Muscle layer of colon (tissue), 2 donors: ENCODE measurements at regions not wholly inside any gene's neighbourhood (a gene's known extent, or its start where the extent isn't known, plus 50 kb on each side); places are given as distances from the start of the nearest gene placed in this dataset.
"Not testable (repeated sequence)": the region's sequence is repeated elsewhere in the genome, so short reads cannot be mapped to it uniquely, and the experiment has no call there.

Source experiments
- H3K27ac ChIP-seq: one replicate; pipeline ENCODE4 v1.7.0; 2013; ENCODE audit warnings: low read depth, mild to moderate bottlenecking, low read length, moderate library complexity
- H3K27me3 ChIP-seq, 2 donors: one replicate each; pipeline ENCODE4 v1.7.0; 2013; ENCODE audit warnings: low read length in 2 of 2, mild to moderate bottlenecking in 2 of 2; ENCODE audit not compliant: insufficient read depth in 2 of 2, control insufficient read depth in 1 of 2
- H3K36me3 ChIP-seq: one replicate; pipeline ENCODE4 v1.7.0; 2013; ENCODE audit warnings: mild to moderate bottlenecking, low read length; ENCODE audit not compliant: insufficient read depth
- H3K4me1 ChIP-seq: one replicate; pipeline ENCODE4 v1.7.0; 2013; ENCODE audit warnings: mild to moderate bottlenecking, low read length; ENCODE audit not compliant: insufficient read depth
- H3K4me3 ChIP-seq, 2 donors: one replicate each; pipeline ENCODE4 v1.7.0; 2013; ENCODE audit warnings: low read length in 2 of 2, low read depth in 1 of 2, mild to moderate bottlenecking in 1 of 2, moderate library complexity in 1 of 2
- H3K9ac ChIP-seq: one replicate; pipeline ENCODE4 v1.7.0; 2013; ENCODE audit warnings: low read length
- H3K9me3 ChIP-seq: one replicate; pipeline ENCODE4 v1.7.0; 2013; ENCODE audit warnings: mild to moderate bottlenecking, low read length
- donor health status: abdominal sarcoma.
- donor health status: Adenocarcinoma of cecum.

GRCh38 chr2:238523158-238524110 lies 96.7 kb downstream of the ASB1 start:
- Histone ChIP-seq H3K36me3 (no peaks in the 10 kb centered on the region), H3K9ac (no peak overlapping the region), H3K4me1 (peaks cover 12% of the 10 kb centered on the region), H3K9me3 (no peaks in the 10 kb centered on the region), H3K27ac (no peak overlapping the region), H3K27me3 (no peaks in the 10 kb centered on the region), H3K4me3 (peak overlapping the region; percentile 6 to 28)

DNA sequence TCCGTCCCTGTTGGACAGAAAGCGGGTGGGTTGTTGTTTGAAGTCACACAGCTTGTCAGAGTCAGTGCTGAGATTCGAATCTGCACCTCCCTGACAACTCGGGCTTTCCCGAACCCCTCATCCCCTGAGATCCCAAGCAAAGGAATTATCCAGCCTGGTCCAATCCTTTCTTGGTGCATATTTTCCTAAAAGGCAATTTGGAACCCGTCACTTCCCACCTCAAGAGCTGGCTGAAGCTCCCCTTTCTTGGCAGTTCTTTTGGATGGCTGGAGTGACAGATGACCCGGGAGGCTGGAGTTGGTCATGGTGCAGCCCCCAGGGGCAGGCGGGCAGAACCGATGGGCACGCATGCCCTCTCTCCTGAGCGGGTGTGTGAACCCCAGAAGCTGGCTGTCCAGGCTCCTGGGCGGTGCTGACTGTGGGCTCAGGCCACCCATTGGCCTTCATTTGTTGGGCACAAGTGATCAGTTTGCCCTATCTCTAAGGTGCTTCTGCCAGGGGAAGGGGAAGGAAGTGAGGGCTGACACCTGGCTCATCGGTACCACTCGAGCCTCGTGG lies 97.8 kb downstream of the ASB1 start:
- Histone ChIP-seq H3K9me3 (no peaks in the 10 kb centered on the region), H3K27me3 (no peaks in the 10 kb centered on the region), H3K27ac (no peak overlapping the region)

GRCh38 chr2:238525990-238526389 lies 99.3 kb downstream of the ASB1 start:
- no peaks in the 10 kb centered on the region for H3K9me3 ChIP-seq
- H3K36me3 ChIP-seq = no peaks in the 10 kb centered on the region
- no peak overlapping the region for H3K9ac ChIP-seq
- no peak overlapping the region for H3K4me3 ChIP-seq
- H3K4me1 ChIP-seq = peaks cover 12% of the 10 kb centered on the region
- no peak overlapping the region for H3K27ac ChIP-seq
- H3K27me3 ChIP-seq = no peaks in the 10 kb centered on the region

More for the DNA sequence above, 97.8 kb downstream of the ASB1 start:
- no peak overlapping the region for H3K4me3 ChIP-seq
- no peaks in the 10 kb centered on the region for H3K36me3 ChIP-seq
- peaks cover 12% of the 10 kb centered on the region for H3K4me1 ChIP-seq
- no peak overlapping the region for H3K9ac ChIP-seq

- peaks cover 12% of the 10 kb centered on the region for H3K4me1 ChIP-seq
- no peak overlapping the region for H3K4me3 ChIP-seq
- H3K27me3 ChIP-seq = no peaks in the 10 kb centered on the region
- H3K27ac ChIP-seq = no peak overlapping the region
- no peaks in the 10 kb centered on the region for H3K9me3 ChIP-seq
- H3K36me3 ChIP-seq = no peaks in the 10 kb centered on the region
- no peak overlapping the region for H3K9ac ChIP-seq
These were observed 100.8 kb downstream of the ASB1 start for GRCh38 chr2:238527565-238527964.

- no peaks in the 10 kb centered on the region for H3K4me1 ChIP-seq
- no peak overlapping the region for H3K9ac ChIP-seq
- H3K27me3 ChIP-seq = no peaks in the 10 kb centered on the region
- no peak overlapping the region for H3K4me3 ChIP-seq
- no peaks in the 10 kb centered on the region for H3K9me3 ChIP-seq
- no peak overlapping the region for H3K27ac ChIP-seq
- H3K36me3 ChIP-seq = no peaks in the 10 kb centered on the region
These were observed 102.4 kb downstream of the ASB1 start for GRCh38 chr2:238528953-238529781.

DNA sequence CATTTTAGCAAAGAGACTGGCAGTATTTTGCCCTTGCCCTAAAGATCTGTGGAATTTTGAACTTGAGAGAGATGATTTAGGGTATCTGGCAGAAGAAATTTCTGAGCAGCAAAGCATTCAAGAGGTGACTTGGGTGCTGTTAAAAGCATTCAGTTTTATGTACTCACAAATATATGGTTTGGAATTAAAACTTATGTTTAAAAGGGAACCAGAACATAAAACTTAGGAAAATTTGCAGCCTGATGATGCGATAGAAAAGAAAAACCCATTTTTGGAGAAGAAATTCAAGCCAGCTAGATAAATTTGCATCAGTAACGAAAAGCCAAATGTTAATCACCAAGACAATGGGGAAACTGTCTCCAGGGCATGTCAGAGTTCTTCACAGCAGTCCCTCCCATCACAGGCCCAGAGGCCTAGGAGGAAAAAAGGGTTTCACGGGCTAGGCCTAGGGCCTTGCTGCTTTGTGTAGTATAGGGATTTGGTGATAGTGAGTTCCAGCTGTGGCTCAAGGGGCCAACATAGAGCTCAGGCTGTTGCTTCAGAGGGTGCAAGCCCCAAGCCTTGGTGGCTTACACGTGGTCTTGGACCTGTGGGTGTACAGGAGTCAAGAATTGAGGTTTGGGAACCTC lies 104.4 kb downstream of the ASB1 start:
- not testable (repeated sequence) for H3K27ac ChIP-seq, H3K27me3 ChIP-seq, H3K9me3 ChIP-seq, H3K36me3 ChIP-seq, H3K4me3 ChIP-seq, H3K9ac ChIP-seq, H3K4me1 ChIP-seq

DNA sequence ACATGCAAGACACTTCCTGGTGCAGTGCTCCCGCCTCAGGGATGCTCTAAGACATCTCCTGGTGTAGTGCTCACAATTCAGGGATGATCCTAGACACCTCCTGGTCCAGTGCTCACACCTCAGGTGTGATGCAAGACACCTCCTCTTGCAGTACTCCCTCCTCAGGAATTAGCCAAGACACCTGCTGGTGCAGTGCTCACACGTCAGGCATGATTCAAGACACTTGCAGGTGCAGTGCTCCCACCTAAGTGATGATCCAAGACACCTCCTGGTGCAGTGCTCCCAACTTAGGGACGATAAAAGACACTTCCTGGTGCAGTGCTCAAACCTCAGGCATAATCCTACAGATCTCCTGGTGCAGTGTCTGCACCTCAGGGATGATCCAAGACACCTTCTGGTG lies 117.0 kb downstream of the ASB1 start:
- not testable (repeated sequence) for H3K4me1 ChIP-seq, H3K27me3 ChIP-seq, H3K9ac ChIP-seq, H3K9me3 ChIP-seq, H3K36me3 ChIP-seq, H3K4me3 ChIP-seq, H3K27ac ChIP-seq

DNA sequence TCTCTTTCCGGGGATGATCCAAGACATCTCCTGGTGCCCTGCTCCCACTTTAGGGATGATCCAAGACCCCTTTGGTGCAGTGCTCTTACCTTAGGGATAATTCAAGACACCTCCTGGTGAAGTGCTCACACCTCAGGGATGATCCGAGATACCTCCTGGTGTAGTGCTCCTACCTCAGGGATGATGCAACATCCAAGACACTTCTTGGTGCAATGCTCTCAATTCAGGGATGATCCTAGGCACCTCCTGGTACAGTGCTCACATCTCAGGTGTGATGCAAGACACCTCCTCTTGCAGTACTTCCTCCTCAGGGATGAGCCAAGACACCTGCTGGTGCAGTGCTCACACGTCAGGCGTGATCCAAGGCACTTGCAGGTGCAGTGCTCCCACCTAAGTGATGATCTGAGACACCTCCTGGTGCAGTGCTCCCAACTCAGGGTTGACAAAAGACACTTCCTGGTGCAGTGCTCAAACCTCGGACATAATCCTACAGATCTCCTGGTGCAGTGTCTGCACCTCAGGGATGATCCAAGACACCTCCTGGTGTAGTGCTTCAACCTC lies 122.3 kb downstream of the ASB1 start:
- Histone ChIP-seq H3K9ac (no peak overlapping the region), H3K27me3 (no peaks in the 10 kb centered on the region), H3K36me3 (no peaks in the 10 kb centered on the region), H3K4me1 (no peaks in the 10 kb centered on the region), H3K27ac (no peak overlapping the region), H3K9me3 (peaks cover 5% of the 10 kb centered on the region), H3K4me3 (no peak overlapping the region)

- H3K36me3 ChIP-seq = no peaks in the 10 kb centered on the region
- no peak overlapping the region for H3K9ac ChIP-seq
- no peak overlapping the region for H3K4me3 ChIP-seq
- H3K27me3 ChIP-seq = no peaks in the 10 kb centered on the region
- H3K9me3 ChIP-seq = peaks cover 5% of the 10 kb centered on the region
- no peak overlapping the region for H3K27ac ChIP-seq
- no peaks in the 10 kb centered on the region for H3K4me1 ChIP-seq
These were observed 123.1 kb downstream of the ASB1 start for GRCh38 chr2:238549866-238550265.

DNA sequence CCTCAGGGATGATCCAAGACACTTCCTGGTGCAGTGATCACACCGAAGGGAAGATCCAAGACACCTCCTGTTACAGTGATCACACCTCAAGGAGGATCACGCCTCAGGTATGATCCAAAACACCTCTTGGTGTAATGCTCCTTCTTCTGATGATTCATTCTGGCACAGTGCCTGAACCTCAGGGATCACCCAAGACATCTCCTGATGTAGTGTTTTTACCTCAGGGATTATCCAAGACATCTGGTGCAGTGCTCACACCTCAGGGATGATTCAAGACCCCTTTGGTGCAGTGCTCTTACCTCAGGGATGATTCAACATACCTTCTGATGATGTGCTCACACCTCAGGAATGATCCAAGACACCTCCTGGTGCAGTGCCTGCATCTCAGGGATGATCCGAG lies 124.4 kb downstream of the ASB1 start:
- no peaks in the 10 kb centered on the region for H3K4me1 ChIP-seq
- no peak overlapping the region for H3K4me3 ChIP-seq
- no peaks in the 10 kb centered on the region for H3K36me3 ChIP-seq
- H3K27me3 ChIP-seq = no peaks in the 10 kb centered on the region
- peaks cover 5% of the 10 kb centered on the region for H3K9me3 ChIP-seq
- H3K27ac ChIP-seq = no peak overlapping the region
- H3K9ac ChIP-seq = no peak overlapping the region

GRCh38 chr2:238552226-238552625 lies 125.5 kb downstream of the ASB1 start:
- Histone ChIP-seq H3K4me3 (no peak overlapping the region), H3K9ac (no peak overlapping the region), H3K27ac (no peak overlapping the region), H3K27me3 (no peaks in the 10 kb centered on the region), H3K36me3 (no peaks in the 10 kb centered on the region), H3K4me1 (no peaks in the 10 kb centered on the region), H3K9me3 (peaks cover 5% of the 10 kb centered on the region)
